Frontal cortex (tissue), 3 donors: ENCODE measurements at regions not wholly inside any gene's neighbourhood (a gene's known extent, or its start where the extent isn't known, plus 50 kb on each side); places are given as distances from the start of the nearest gene placed in this dataset.
"Not testable (repeated sequence)": the region's sequence is repeated elsewhere in the genome, so short reads cannot be mapped to it uniquely, and the experiment has no call there.

Experiments
- DNase-seq, 2 donors: peaks; one replicate each; pipeline ENCODE4 v3.0.0; 2012; ENCODE audit warnings: low spot score in 2 of 2
- FAIRE-seq: peaks from 2 replicates; lab custom pipeline; 2012; peaks lifted over from hg19 to GRCh38; lab: Jason Lieb, UNC
- donor health status: control.
- donor health status: control.
- donor health status: control.

GRCh38 chr4:177220376-177220775 is 89.3 kb upstream of the NEIL3 start:
- FAIRE-seq (no peak), DNase-seq (no peak)

- FAIRE-seq = no peak
- DNase-seq = no peak
Measured at GRCh38 chr4:177222781-177223180, 86.9 kb upstream of the NEIL3 start.

GRCh38 chr4:177225605-177226004 is 84.1 kb upstream of the NEIL3 start:
- FAIRE-seq (no peak), DNase-seq (no peak)

GRCh38 chr4:177227636-177228035 is 82.0 kb upstream of the NEIL3 start:
- DNase-seq = no peak
- FAIRE-seq = no peak

- FAIRE-seq = no peak
- DNase-seq = no peak
Measured at GRCh38 chr4:177228599-177228998, 81.1 kb upstream of the NEIL3 start.

- no peak for FAIRE-seq
- DNase-seq = peak in 1 of 2 donors; percentile 8
Measured at GRCh38 chr4:177229331-177229730, 80.3 kb upstream of the NEIL3 start.

DNA sequence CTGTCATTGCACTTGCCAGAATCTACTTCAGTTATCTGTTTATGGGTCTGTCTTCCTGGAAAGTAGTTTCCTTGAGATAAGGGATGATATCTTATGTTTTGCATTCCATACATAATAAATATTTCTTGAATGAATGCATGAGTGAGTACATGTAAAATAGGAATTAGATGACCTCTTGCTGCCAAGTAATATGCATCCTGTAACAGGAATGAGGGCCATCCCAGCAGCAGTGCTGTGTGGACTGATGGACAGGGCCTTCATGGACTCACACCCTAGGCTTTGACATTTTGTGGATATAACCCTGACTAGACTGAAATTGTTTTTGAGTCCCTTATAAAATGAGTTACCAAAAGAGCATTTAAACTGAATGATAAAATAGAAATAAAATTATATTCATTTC is 77.2 kb upstream of the NEIL3 start:
- DNase-seq (no peak), FAIRE-seq (no peak)

DNA sequence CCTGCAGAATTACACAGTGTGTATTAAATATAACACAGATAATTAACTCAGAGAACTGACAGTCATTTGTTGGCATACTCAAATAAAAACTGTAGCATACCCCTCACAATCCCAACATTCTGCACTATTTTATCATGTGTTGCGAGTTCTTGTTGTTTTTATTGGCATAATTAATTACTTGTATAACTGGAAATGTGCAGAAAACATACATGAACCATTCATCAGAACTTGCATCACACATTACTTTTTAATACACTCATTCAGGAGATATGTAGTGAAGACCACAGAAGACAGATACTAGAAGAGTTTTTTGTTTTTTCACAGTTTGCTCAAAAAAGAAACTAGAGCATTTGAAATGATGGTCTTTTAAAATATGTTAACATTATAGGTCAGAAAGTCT is 74.6 kb upstream of the NEIL3 start:
- FAIRE-seq = no peak
- DNase-seq = no peak

- no peak for DNase-seq
- FAIRE-seq = no peak
Measured at GRCh38 chr4:177236886-177237285, 72.8 kb upstream of the NEIL3 start.

- FAIRE-seq (no peak), DNase-seq (no peak)
Measured at GRCh38 chr4:177237291-177237690, 72.4 kb upstream of the NEIL3 start.

- FAIRE-seq (no peak), DNase-seq (no peak)
Measured at GRCh38 chr4:177239477-177239876, 70.2 kb upstream of the NEIL3 start.

GRCh38 chr4:177239878-177240277 is 69.8 kb upstream of the NEIL3 start:
- FAIRE-seq (no peak), DNase-seq (no peak)

DNA sequence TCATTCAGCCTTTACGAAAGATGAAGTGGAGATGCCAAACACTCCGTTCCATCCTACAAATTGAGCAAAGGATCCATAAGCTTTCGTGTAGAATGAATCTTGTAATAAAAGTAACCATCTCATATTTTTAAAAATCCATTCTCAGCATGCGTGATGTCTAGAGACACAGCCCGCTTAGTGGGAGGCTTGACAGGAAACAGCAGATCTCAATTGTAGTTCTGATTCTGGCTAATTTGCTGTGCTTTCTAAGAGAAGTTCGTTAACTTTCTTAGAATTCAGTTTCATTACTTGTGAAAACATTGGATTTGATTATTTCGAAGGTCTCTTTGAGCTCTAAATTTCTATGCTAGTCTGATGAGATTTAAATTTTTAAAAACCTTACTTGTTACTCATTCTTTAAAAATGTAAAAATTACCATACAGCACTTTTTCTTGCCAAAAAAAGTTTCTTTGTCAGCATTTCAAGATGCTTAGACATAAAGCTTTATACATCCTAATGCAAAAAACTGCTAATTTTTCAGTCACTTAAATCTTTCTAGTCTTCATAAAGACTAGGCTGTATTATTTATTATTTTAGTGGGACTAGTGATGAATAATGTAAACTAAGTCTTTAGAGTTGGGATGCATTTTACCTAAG is 66.9 kb upstream of the NEIL3 start:
- FAIRE-seq = no peak
- DNase-seq = no peak

- no peak for DNase-seq
- FAIRE-seq = no peak
Measured at GRCh38 chr4:177246641-177247584, 62.8 kb upstream of the NEIL3 start.

GRCh38 chr4:177250056-177250696 is 59.5 kb upstream of the NEIL3 start:
- DNase-seq = peak in 1 of 2 donors; percentile 29
- FAIRE-seq = no peak

- FAIRE-seq (no peak), DNase-seq (no peak)
Measured at GRCh38 chr4:177251237-177251636, 58.4 kb upstream of the NEIL3 start.

- no peak for FAIRE-seq
- DNase-seq = no peak
Measured at GRCh38 chr4:177255359-177255758, 54.3 kb upstream of the NEIL3 start.

DNA sequence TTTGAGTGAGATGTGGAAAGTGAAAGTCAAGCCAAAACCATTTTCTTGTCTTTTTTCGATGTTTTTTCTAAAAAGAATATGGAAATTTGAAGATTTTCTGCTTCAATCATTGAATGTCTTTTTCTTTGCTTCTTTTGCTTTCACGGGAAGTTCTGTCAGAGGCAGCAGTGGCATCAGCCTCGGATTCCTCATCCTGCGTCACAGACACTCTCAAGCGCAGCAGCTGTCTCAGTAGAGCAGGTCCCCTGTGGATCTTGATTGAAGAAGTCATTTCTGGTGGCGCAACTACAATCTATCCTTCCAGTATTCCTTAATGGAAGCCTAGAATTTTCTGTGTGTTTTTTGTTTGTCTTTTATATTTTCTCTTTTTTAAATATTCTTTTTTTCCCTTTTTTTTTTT is 52.7 kb upstream of the NEIL3 start:
- FAIRE-seq (no peak), DNase-seq (no peak)

GRCh38 chr4:177259466-177259865 is 50.2 kb upstream of the NEIL3 start:
- not testable (repeated sequence) for DNase-seq, FAIRE-seq
